ENCODE measurements at regions not wholly inside any gene's neighbourhood (a gene's known extent, or its start where the extent isn't known, plus 50 kb on each side); places are given as distances from the start of the nearest gene placed in this dataset.

DNA sequence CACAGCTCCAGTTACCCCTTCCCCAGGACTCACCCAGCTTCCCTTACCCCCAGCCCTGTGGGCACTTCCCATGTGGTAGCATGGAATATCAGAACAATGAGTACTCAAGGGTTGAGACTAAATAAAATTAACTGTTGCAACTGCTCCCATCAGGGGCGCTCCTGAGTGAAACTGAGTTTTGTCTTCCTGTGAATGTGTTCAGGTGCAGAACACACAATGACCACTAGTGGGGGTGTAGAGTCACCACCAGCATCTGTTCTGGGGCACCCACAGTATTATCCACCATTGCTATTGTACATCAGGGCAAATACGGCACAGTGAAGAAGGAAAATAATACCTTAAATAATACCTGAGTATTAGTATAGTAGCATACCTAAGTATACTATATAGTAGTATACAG is 689.7 kb downstream of the TBC1D22A start:
- TF ChIP-seq POLR2A (IDR thresholded peaks at IDR 0.05; ENCODE audit: extremely low read depth, insufficient read length): no peak
- TF ChIP-seq, protein P1, sequence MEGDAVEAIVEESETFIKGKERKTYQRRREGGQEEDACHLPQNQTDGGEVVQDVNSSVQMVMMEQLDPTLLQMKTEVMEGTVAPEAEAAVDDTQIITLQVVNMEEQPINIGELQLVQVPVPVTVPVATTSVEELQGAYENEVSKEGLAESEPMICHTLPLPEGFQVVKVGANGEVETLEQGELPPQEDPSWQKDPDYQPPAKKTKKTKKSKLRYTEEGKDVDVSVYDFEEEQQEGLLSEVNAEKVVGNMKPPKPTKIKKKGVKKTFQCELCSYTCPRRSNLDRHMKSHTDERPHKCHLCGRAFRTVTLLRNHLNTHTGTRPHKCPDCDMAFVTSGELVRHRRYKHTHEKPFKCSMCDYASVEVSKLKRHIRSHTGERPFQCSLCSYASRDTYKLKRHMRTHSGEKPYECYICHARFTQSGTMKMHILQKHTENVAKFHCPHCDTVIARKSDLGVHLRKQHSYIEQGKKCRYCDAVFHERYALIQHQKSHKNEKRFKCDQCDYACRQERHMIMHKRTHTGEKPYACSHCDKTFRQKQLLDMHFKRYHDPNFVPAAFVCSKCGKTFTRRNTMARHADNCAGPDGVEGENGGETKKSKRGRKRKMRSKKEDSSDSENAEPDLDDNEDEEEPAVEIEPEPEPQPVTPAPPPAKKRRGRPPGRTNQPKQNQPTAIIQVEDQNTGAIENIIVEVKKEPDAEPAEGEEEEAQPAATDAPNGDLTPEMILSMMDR (IDR thresholded peaks at IDR 0.05; ENCODE audit: low read depth, low read length): peak; percentile 80
- H3K4me3 ChIP-seq (ENCODE audit: low read depth, low read length): no peak overlapping the region
- DNase-seq (ENCODE audit: low read depth): peak; percentile 60

DNA sequence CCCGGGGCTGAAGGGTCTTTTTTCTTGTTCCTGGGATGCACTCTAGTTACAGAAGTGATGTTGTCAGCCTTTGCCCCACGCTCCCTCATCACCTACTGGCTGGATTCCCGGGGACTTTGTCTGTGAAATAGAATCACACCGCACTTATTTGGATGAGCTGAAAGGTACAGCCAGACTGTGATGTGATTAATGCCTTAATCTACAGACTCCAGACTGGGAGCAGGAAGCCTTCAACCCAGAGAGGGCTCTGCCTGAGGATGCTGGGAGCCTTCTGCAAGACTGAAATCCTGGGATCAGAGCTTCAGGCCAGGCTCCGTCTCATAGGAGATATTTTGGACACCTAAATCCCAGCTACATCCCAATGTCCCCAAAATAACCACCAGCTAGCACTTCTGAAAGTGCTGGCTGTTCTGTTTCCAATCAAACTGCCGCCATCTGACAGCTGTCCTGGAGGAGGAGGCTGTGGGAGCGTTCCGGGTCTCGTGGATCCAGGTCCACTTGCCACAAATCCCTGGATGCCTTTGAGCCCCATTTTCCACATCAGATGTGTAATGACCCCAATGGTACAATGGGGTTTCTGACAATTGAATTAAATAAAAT is 688.5 kb downstream of the TBC1D22A start:
- no peak overlapping the region for H3K4me3 ChIP-seq (ENCODE audit: low read depth, low read length)
- DNase-seq (ENCODE audit: low read depth): no peak
- no peak for TF ChIP-seq MYC (IDR thresholded peaks at IDR 0.05; ENCODE audit: low read depth, low read length)
- no peak for TF ChIP-seq POLR2A (IDR thresholded peaks at IDR 0.05; ENCODE audit: extremely low read depth, insufficient read length)
- no peak for TF ChIP-seq MAX (IDR thresholded peaks at IDR 0.05; ENCODE audit: low read depth, low read length)
- TF ChIP-seq, protein P1 (IDR thresholded peaks at IDR 0.05; ENCODE audit: low read depth, low read length): no peak

- DNase-seq (ENCODE audit: low read depth): no peak
- TF ChIP-seq MYC (IDR thresholded peaks at IDR 0.05; ENCODE audit: low read depth, low read length) (no peak), MAX (IDR thresholded peaks at IDR 0.05; ENCODE audit: low read depth, low read length) (no peak), POLR2A (IDR thresholded peaks at IDR 0.05; ENCODE audit: extremely low read depth, insufficient read length) (no peak)
- TF ChIP-seq, protein P1 (IDR thresholded peaks at IDR 0.05; ENCODE audit: low read depth, low read length): no peak
- H3K4me3 ChIP-seq (ENCODE audit: low read depth, low read length): no peak overlapping the region
These were observed 687.2 kb downstream of the TBC1D22A start for GRCh38 chr22:47449508-47450270.

DNA sequence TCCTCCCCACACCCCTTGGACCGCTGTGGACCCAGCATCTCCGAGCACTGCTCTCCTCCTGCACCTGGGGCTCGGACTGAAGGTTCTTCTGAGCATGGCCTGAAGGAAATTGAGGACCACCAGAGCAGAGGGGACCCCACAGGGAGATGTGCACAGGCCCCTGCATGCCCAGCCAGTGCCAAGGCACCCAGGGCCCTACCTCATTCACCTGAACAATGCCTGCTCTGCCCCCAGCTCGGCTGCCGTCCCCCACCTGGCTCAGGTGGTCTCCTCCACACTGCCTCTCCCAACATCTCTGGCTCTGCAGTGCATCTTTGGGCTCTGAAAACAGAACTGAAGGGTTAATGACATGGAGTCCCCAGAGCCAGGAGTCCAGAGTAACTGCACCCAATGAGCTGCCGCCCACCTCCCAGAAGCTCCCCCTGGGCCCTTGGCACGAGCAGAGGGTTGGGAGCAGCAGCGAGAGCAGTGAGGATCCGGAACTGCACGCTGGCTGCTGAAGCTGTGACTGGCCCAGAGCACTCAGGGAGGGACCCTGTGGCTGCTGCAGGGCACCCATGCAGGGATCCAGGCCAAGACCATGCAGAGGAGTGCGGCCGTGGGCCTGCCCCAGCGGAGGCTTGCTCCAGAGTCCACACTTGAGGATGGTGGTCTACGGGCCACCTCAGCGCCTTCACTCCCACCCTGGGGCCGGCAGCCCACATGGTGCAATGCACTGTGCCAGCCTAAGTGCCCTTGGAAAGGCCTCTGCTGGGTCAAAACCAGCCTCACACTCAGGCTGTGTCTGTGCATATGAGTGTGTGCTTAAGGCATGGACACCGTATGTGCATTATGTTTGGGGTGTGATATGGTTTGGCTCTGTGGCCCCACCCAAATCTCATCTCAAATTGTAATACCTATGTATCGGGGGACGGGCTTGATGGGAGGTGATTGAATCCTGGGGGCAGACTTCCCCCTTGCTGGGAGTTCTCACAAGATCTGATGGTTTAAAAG is 686.1 kb downstream of the TBC1D22A start:
- TF ChIP-seq MAX (IDR thresholded peaks at IDR 0.05; ENCODE audit: low read depth, low read length): no peak
- no peak for TF ChIP-seq MYC (IDR thresholded peaks at IDR 0.05; ENCODE audit: low read depth, low read length)
- TF ChIP-seq, protein P1 (IDR thresholded peaks at IDR 0.05; ENCODE audit: low read depth, low read length): no peak
- TF ChIP-seq POLR2A (IDR thresholded peaks at IDR 0.05; ENCODE audit: extremely low read depth, insufficient read length): no peak
- H3K4me3 ChIP-seq (ENCODE audit: low read depth, low read length): no peak overlapping the region
- DNase-seq (ENCODE audit: low read depth): no peak

- DNase-seq (ENCODE audit: low read depth): no peak
- H3K4me3 ChIP-seq (ENCODE audit: low read depth, low read length): no peak overlapping the region
- TF ChIP-seq MAX (IDR thresholded peaks at IDR 0.05; ENCODE audit: low read depth, low read length) (no peak), MYC (IDR thresholded peaks at IDR 0.05; ENCODE audit: low read depth, low read length) (no peak), POLR2A (IDR thresholded peaks at IDR 0.05; ENCODE audit: extremely low read depth, insufficient read length) (no peak)
- TF ChIP-seq, protein P1 (IDR thresholded peaks at IDR 0.05; ENCODE audit: low read depth, low read length): no peak
These were observed 684.7 kb downstream of the TBC1D22A start for GRCh38 chr22:47446821-47447810.

Measured in NB4 (cell line).